NCI-H526 treated with DMSO at 0.1 percent for 48 hours (cell line): ENCODE measurements at regions not wholly inside any gene's neighbourhood (a gene's known extent, or its start where the extent isn't known, plus 50 kb on each side); places are given as distances from the start of the nearest gene placed in this dataset.

Experiments
- DNase-seq: peaks from one replicate; lab custom pipeline; 2025; lab: John Stamatoyannopoulos, UW

DNA sequence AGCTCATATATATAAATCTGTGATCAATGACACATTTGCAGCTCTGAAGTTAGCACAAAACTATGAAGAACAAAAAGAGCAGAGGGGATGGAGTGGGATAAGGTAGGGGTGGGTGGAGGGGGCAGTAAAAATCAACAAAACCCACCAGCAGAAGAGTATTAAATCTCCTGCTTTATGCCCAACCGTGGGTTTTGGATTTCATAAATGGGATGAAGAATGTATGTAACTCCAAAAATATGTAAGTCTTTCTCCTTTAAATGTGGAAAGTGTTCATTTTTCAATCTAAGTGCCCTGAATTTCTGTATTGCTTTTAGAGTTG is 480.3 kb upstream of the MARCKS start:
- DNase-seq: no peak

DNA sequence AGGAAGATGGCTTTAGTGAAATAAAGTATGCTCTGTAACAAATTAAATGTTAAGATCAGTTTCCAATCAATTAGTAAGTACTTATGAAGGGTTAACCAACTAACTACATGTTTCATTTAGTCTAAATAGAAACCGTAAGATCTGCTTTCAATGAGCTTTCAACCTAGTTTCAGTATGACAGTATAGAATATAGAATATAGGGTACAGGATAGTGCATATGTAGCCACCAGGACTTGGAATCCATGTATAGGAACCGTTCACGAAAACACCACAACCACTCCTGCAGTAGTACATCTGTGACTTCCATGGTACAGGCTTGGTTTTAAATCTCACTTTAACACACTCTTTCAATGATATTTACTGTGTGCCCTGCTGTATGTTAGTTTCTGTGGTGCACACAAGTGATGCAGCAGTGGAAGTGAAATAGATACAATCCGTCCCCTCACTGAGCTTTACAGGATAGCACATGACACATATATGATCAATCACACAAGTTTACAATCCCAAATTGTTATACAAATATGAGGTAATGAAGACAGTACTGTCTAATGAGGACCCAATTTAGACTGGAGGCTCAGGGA is 479.7 kb upstream of the MARCKS start:
- no peak for DNase-seq

DNA sequence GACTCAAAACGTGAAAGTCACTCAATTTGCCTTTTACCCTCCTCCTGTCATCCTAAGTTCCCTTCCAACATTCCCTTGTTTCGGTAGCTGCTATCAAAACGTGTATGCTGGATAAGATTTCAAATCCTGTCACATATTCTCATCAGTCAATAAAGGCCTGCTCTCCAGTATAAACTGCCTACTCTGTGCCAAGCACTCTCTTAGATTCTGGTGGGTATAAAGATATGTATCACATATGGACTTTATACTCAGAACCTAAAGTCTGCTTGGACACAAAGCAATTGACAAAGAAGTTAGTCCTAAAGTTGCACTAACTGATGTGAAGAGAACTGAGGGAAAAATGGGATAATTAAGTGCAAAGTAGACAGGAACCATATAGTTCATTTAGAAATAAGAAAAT is 476.6 kb upstream of the MARCKS start:
- no peak for DNase-seq

DNA sequence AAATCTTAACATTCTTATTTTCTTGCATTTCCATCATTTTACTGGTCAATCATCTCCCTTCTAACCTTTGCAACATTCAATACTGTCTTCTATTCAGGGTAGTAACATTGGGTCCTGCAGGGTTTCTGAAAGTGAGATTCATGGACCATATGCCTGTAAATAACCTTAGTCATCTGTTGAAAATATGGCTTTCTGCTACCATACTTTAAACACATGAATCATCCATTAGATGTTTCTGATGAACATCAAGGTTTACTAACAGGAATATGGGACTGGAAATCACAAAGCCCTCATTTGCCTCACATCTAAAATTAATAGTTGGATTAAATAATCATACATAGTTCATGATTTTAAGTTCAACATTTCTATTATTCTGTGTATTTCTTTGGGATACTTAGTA is 475.9 kb upstream of the MARCKS start:
- DNase-seq: no peak

DNA sequence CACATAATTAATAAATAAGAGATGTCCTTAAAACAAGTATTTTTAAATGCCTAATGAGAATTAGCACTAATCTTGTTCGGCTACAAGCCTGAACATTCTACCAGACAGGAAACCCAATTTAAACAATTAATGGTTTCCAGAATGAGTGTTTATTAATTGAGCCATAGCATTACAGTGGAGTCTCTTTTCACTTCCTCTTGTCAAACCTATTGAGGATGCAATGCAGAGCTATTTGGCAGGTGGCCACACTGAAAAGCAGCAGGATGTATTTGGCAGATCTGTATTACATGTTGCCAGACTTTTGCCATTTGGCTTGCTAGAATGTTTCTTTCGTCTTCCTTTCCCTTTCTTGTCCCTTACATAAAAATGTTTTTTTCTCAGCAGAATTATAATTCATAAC is 475.2 kb upstream of the MARCKS start:
- DNase-seq: no peak

DNA sequence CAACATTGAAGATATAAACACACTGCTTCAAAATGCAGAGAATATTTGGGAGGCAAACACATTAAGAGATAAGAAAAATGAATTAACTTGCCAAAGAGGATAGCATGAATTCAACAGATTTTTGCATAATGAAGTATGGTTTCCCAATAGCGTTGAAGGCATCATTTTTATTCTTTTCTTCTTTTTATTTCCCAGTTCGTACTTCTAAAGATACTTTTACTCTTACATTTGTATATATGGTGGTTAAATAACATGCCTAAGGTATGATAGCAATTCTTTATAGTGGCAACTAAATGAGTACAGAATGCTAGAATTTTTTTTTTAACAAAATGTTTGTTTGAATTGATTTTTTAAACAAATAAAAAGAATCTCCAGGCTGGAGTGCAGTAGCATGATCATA is 473.4 kb upstream of the MARCKS start:
- DNase-seq: no peak

DNA sequence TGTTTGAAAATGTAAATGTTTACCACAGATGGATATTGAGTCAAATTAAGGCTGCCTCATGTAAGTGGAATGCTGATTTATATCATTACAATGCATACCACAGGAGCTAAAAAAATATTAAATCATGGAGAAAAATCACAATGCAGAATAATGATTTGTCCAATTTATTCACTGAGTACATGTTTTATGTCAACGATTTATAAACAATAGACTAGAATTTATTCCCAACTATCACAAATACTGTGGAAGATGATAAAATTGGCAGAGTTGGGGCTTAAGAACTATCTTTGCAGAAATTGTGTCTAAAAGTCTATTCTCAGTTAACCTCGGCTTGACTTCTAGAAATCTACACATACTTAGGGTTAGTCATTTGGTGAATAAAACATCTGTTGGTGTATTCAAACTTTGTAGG is 472.1 kb upstream of the MARCKS start:
- no peak for DNase-seq

DNA sequence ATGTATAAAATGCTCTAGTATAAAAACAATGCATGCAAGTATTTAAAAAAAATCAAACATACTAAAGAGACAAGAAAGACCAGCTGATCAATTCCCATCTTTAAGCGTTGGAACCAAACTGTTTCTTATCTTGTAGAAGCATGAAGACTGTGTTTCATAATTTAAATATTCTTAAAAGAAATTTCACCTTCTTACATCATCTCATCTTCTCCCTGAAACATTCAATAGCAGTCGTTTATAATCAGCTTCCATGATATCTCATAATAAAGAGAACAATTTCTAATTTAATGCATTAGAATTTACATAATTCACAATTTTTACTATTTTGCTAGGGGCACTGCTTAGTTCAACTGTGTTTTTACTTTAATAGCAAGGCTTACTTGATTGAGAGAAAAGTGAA is 468.1 kb upstream of the MARCKS start:
- DNase-seq: no peak

DNA sequence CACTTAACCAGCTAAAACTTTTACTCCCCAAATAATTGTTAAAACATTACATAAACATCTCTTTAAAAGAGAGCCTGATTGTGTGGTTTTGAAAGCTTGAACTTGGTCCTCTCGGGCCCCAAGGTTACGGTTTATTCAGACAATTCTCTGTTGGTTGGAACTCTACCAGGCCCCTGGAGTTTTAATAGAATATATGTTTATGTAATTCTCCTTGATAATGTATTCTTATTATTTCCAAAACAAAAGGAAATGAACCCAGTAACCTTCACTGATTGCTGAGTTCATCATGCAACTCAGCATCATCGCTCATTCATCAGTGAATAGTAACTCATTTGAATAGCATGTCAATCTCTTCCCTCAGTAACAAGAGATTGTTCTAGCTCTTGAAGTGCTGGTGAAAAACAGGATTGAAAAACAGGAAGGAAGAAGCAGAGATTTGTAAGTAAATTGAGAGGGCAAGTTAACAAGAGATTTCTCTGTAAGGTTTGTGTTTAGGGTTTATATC is 464.5 kb upstream of the MARCKS start:
- no peak for DNase-seq

DNA sequence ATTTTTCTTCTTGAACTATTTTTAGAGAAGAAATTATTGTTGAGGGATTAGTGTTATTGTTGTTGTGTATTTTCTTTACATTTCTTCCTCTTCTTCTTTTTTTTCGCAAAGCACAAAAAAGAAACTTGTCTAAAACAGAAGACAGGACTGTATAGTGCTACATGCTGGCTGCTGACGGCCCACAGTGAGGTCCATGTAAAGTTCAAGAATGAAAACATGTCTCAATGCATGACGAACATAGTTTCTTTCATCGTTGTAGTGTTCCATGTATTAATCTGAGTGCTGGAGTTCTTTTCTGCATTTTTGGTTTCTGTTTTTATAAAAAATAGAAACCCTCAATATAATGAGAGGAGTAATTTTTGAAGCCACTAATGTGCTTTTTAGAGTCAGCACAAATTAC is 462.9 kb upstream of the MARCKS start:
- no peak for DNase-seq

DNA sequence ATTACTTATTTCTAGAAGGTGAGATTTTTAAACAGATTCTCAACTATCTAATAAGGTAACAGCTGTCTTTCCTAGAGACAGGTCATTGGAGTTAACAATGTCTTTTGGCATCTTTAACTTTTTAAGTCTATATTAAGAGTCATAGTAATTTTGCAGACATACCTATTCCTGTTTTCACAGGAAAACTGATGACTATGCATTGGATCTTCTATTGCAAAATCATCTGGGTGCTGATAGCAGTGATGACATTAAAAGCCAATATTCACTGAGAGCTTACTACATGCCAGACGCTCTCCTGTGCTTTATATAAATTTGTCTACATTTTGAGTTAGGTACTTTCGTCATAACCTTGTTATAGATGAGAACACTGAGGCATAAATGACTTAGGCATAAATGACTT is 462.4 kb upstream of the MARCKS start:
- DNase-seq: no peak

DNA sequence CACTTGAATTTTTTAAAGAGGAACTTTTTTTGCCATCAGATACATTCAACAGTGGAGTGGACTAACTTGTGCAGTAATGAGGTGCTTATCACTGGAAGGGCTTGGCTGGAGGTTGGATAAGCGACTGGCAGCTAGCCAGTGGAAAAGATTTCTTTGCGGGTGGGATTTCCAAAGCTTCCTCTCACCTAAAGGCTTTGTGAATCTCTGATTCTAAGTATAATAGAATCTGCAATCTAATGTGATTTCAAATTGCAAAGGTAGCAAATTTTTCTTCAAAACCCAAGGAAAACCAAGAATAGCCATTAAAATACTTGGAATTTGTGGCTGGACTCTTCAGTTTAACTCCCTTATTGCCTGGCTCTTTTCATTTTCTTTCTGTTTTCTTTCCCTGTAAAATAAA is 460.4 kb upstream of the MARCKS start:
- no peak for DNase-seq

DNA sequence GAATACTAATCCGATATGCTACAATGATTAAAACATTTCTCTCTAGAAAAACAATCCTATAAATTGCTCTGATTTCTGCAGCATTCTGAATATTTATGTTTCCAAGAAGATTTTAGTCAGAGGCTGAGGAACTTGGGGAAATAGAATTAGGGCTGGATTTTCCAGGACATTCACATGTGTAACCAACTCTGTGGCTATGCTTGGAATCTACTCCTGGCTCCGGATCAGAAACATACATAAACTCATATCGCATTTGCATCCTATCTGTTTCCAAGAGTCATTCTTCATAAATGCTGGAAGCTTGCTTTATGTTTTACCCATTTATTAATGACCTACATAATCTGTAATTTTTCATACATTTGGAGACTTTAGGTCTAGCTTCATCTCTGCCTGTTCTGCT is 459.9 kb upstream of the MARCKS start:
- DNase-seq: no peak

DNA sequence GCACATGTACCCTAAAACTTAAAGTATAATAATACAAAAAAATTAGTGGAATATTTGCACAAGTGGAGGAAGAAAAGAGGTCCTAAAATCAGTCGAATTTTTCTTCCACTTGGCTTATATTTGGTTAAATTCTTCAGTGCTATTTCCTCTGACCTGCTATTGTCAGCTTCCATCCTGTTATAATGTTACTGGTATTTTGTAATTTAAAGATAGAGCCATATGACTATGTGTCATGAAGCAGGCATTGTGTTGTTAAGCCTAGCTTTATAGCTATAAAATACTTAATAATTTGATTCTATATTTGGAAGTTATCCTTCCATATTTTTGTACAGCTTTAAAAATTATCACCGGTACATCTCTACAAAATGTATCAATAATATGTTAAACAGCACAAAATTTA is 455.9 kb upstream of the MARCKS start:
- DNase-seq: no peak

DNA sequence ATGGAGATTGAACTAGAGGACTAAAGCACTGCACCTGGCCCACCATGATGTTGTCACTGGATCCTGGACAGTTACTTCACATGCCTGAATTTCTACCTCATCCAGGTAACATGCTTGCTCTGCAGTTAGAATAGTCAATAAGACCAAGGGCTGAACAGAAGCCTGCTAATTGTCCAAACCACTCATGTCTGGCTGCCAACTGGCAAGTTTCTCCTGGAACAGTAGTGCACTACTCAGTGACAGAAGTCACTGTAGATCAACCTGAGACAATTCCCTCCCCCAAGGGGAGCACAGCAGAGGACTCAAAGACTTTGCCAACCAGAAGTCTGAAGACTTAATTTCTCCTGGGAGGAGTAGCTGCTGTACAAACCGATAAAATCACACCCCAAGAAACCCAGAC is 454.6 kb upstream of the MARCKS start:
- no peak for DNase-seq

DNA sequence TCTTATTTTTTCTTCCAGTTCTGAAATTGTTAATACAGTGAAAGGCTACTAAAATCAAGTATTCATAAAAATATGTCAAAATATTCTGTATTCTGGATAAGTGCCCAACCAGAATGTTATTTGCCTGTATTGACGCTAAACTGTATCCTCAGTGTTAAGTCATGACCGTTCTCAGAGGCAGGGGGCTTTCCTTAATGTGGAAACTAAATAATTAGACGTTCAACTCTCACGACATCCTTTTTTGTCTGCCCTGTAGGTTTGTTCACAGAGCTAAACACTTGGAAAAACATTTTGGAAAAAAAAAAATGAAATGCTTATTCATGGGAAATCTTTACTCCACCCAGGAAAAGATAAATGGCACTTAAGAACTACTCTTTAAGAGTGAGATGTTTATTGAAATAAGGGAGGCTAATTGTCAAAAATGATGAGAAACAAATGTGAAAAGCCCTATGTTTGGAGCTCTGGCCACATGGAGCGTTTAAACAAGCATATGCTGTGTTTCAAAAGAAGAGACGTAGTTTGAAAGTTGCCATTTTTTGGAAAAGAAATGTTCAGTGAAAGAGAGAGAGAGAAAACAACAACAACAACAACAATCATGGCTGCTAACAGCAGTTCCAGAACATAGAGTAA is 453.1 kb upstream of the MARCKS start:
- no peak for DNase-seq

DNA sequence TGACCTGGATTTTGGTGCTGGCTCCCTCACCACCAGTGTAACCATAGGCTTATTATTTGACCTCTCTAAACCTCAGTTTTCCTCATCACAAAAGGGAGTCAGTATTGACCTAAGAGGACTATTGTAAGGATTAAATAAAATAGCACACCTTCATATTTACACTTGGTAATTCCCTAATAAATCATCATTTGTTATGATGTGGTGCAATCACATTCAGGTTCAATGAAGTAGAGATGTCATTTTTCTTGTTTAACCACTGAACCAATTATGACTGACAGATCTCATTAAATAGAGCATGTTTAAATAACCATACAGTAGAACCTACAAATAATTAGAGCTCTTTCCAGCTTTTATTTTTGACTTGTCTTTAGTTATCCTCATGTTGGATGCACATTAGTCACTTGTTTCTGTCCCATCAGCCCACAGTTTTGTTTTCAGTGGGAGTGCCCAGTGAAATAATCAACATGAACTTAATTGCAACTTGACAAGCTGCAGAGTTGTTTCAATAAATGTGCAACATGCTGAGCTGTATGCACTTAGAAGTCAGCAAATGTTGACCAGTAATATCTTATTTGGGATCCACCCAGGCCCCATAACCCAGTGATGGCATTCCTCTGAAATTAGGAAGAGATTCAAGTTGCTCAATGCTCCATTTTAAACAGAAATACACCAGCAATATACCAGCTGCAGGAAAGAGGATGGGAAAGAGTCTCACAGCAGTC is 451.7 kb upstream of the MARCKS start:
- DNase-seq: no peak

DNA sequence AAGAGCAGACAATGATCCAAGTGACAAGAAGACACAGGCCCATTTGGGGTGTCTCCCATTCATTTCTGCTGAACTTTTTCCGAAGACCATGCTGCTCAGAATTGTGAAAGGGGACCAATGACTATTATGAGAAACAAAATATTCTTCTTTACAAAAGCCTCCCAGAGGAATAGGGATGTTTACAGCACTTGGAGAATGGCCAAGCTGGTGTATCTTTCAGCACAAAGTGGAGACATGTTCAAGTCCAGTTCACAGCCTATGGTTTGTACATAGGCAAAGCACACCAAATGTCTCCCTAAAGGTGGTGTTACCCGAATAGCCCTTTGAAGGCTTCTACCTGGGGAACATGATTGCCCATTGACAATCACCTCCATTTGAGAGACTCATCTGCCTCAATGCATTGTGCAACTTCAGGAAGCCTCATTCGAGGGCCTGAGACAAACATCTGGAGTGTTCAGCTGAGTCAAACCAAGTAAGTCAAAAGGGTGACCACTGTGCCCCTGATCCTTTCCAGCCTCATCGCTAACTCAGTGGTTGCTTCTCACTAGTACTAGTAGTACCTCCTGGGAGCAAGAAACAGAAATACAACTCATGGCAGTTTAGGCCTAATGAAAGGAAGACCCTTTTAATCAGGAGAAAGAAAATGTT is 451.0 kb upstream of the MARCKS start:
- DNase-seq: no peak

DNA sequence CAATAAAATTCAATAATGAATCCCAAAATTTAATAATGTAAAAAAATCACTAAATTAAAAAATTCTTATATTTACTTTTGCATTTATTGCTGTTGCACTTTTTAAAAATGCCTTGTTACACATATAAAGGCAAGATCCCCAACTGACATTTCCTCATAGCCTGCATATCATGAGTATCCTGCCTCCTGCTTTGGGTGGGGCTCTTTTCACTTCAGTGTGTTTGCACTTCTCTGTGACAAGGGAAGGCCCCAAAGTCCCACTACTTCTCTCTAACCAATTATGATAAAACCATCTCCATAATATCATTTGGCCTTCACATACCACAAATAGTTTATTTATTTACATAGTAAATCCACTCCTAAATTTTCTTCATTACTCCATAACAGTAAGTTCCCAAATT is 446.1 kb upstream of the MARCKS start:
- no peak for DNase-seq

DNA sequence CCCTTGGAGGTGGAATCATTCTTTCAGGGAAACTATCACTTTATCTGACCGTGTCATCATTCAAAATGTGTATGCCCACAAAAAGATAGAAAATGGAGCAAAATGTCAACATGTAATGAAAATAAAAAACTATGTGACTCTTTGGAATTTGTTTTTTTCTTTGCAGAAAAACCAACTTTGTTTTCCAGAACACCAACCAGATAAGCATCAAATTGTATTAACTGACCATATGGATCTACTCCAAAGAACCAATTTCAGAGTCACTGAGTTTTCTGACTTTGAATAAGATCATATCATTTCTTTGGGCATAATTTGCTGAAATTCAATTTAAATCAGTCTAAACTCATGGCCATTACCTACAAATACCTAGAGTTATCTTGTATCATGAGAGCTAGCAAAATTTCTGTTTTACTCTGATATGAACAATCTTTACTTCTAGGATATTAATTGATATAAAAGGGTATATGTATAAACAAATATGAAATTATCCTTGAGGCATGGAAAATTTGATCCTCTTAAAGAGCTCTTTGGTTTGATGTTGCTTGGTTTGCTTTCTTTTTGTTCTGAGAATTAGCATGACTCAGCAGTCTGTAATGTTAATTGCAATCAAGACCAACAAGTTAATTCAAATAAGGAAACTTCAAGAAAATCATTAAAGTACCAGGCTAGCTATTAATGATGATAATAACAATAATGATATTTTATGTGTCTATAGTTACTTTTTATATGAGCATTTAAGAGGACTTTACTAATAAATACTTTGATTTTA is 444.4 kb upstream of the MARCKS start:
- no peak for DNase-seq

DNA sequence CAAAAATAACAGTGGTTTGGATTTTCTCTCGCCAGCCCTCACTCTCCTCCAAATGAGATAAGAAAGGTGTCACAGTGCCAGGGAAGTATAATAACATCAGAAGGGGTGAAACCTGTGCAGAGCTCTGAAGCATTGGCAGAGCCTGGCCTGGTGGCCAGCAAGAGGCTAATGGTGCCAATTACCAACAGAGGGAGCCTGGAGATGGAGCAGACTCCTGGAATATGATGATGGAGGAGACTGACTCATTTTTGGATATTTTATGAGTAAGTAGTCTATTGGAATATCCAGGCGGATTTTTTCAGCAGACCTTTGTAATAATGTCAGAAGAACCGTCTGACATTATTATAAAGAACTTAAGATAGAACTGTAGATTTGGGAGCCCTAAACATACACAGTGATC is 442.6 kb upstream of the MARCKS start:
- peak; percentile 15 for DNase-seq

DNA sequence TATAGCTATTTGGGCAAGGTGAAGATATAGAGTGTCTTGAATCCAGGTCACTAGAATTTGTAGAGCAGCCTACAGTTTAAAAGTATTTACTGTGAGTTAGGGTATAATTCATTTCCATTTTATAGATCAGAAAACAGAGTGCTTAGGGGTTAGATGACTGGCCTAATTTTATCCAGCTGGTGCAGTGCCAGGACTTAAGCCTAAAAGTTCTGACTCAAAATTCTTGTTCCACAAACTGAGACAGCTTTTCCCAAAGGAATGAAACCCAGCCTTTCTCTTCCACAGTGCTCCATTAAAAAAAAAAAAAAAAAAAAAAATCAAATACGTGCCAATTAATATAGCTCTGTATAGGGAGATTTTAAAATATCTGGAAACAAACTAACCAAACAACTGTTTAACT is 441.0 kb upstream of the MARCKS start:
- DNase-seq: no peak

DNA sequence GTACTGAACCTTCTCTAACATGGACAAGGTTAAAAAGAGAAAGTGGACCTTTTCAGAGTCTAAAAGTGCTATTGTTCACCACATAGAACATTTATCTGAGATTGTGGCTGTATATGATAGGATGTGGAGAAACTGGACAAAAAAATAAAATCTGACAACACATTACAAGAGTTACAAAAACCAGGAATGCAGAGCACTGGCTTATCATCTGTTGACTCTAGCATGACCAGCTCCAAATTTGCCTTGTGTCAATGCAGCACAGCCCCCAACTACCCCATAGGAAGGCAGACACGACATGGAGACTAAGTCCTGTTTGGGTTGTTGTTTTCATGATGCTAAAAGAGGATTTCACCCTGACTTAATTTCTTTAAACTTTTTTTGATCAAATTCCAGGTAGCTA is 436.9 kb upstream of the MARCKS start:
- no peak for DNase-seq
